ENCODE measurements at regions not wholly inside any gene's neighbourhood (a gene's known extent, or its start where the extent isn't known, plus 50 kb on each side); places are given as distances from the start of the nearest gene placed in this dataset.
"Not testable (repeated sequence)": the region's sequence is repeated elsewhere in the genome, so short reads cannot be mapped to it uniquely, and the experiment has no call there.

- no peak for DNase-seq (ENCODE audit: extremely low read depth in 1 of 2, low read depth in 1 of 2)
Observed at GRCh38 chr5:54825005-54825404, 160.4 kb downstream of the ESM1 start.

GRCh38 chr5:54823006-54823405 is 162.4 kb downstream of the ESM1 start:
- DNase-seq (ENCODE audit: extremely low read depth in 1 of 2, low read depth in 1 of 2) = no peak

GRCh38 chr5:54822324-54822687 is 163.1 kb downstream of the ESM1 start:
- no peak for DNase-seq (ENCODE audit: extremely low read depth in 1 of 2, low read depth in 1 of 2)

- no peak for DNase-seq (ENCODE audit: extremely low read depth in 1 of 2, low read depth in 1 of 2)
Observed at GRCh38 chr5:54821445-54822323, 163.7 kb downstream of the ESM1 start.

GRCh38 chr5:54820346-54821134 is 164.9 kb downstream of the ESM1 start:
- no peak for DNase-seq (ENCODE audit: extremely low read depth in 1 of 2, low read depth in 1 of 2)

GRCh38 chr5:54807421-54807820 is 178.0 kb downstream of the ESM1 start:
- no peak for DNase-seq (ENCODE audit: extremely low read depth in 1 of 2, low read depth in 1 of 2)

GRCh38 chr5:54804521-54804920 is 180.9 kb downstream of the ESM1 start:
- no peak for DNase-seq (ENCODE audit: extremely low read depth in 1 of 2, low read depth in 1 of 2)

GRCh38 chr5:54804086-54804485 is 181.3 kb downstream of the ESM1 start:
- no peak for DNase-seq (ENCODE audit: extremely low read depth in 1 of 2, low read depth in 1 of 2)

- no peak for DNase-seq (ENCODE audit: extremely low read depth in 1 of 2, low read depth in 1 of 2)
Observed at GRCh38 chr5:54803471-54804011, 181.9 kb downstream of the ESM1 start.

- DNase-seq (ENCODE audit: extremely low read depth in 1 of 2, low read depth in 1 of 2) = no peak
Observed at GRCh38 chr5:54799645-54800044, 185.7 kb downstream of the ESM1 start.

- DNase-seq (ENCODE audit: extremely low read depth in 1 of 2, low read depth in 1 of 2) = no peak
Observed at GRCh38 chr5:54795777-54796176, 189.6 kb downstream of the ESM1 start.

- no peak for DNase-seq (ENCODE audit: extremely low read depth in 1 of 2, low read depth in 1 of 2)
Observed at GRCh38 chr5:54795284-54795683, 190.1 kb downstream of the ESM1 start.

- peak in 1 of 2 donors; percentile 6 for DNase-seq (ENCODE audit: extremely low read depth in 1 of 2, low read depth in 1 of 2)
Observed at GRCh38 chr5:54794135-54794975, 191.0 kb downstream of the ESM1 start.

- no peak for DNase-seq (ENCODE audit: extremely low read depth in 1 of 2, low read depth in 1 of 2)
Observed at GRCh38 chr5:54793468-54794134, 191.8 kb downstream of the ESM1 start.

- DNase-seq (ENCODE audit: extremely low read depth in 1 of 2, low read depth in 1 of 2) = no peak
Observed at GRCh38 chr5:54792611-54793404, 192.6 kb downstream of the ESM1 start.

GRCh38 chr5:54787910-54788309 is 197.5 kb downstream of the ESM1 start:
- DNase-seq (ENCODE audit: extremely low read depth in 1 of 2, low read depth in 1 of 2) = not testable (repeated sequence)

GRCh38 chr5:54785729-54786591 is 199.4 kb downstream of the ESM1 start:
- no peak for DNase-seq (ENCODE audit: extremely low read depth in 1 of 2, low read depth in 1 of 2)

GRCh38 chr5:54778783-54779182 is 206.6 kb downstream of the ESM1 start:
- no peak for DNase-seq (ENCODE audit: extremely low read depth in 1 of 2, low read depth in 1 of 2)

GRCh38 chr5:54775645-54776044 is 209.7 kb downstream of the ESM1 start:
- no peak for DNase-seq (ENCODE audit: extremely low read depth in 1 of 2, low read depth in 1 of 2)
